GM19397 (cell line): ENCODE measurements at regions not wholly inside any gene's neighbourhood (a gene's known extent, or its start where the extent isn't known, plus 50 kb on each side); places are given as distances from the start of the nearest gene placed in this dataset.
A peak's percentile ranks its signal among the peaks of the same experiment; 100 is the strongest.
"Not testable (repeated sequence)": the region's sequence is repeated elsewhere in the genome, so short reads cannot be mapped to it uniquely, and the experiment has no call there.

Source experiments
- ATAC-seq: cut with Tn5 transposase; IDR thresholded peaks from one replicate; pipeline ENCODE4 v1.9.1; 2021; ENCODE audit warnings: mild to moderate bottlenecking, moderate library complexity; ENCODE audit not compliant: unreplicated experiment

- no peak for ATAC-seq
Measured at GRCh38 chr5:154653764-154654485, 101.3 kb upstream of the LARP1 start.

- no peak for ATAC-seq
Measured at GRCh38 chr5:154653418-154653763, 101.8 kb upstream of the LARP1 start.

DNA sequence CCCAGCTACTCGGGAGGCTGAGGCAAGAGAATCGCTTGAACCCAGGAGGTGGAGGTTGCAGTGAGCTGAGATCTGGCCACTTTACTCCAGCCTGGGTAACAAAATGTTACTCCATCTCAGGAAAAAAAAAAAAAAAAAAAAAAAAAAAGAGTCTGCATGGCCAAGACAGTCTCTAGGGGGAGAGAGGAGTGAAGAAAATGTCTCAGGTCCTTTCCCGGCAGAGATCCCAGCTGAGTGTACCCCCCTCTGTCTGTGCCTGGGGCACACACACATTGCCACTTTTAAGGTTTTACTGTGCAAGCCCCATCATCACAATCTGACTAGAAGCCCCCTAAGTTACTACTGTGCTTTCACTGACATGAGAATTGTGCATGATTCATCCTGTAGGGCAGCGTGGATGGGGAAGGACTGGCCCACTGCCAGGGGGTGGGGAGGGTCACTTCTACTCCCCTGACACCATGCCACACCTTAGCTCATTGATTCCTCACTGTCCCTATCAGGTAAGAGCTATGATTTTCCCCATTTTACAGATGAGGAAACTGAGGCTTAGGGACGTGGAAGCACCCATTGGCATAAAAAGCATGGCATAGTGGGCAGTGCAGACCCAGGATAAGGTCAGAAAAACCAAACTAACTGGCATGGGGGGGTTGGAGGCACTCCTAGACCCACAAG is 102.3 kb upstream of the LARP1 start:
- ATAC-seq, result no peak

- not testable (repeated sequence) for ATAC-seq
Measured at GRCh38 chr5:154651795-154652194, 103.4 kb upstream of the LARP1 start.

GRCh38 chr5:154648706-154649105 is 106.5 kb upstream of the LARP1 start:
- ATAC-seq, result no peak

- ATAC-seq, result no peak
Measured at GRCh38 chr5:154648229-154648628, 106.9 kb upstream of the LARP1 start.

DNA sequence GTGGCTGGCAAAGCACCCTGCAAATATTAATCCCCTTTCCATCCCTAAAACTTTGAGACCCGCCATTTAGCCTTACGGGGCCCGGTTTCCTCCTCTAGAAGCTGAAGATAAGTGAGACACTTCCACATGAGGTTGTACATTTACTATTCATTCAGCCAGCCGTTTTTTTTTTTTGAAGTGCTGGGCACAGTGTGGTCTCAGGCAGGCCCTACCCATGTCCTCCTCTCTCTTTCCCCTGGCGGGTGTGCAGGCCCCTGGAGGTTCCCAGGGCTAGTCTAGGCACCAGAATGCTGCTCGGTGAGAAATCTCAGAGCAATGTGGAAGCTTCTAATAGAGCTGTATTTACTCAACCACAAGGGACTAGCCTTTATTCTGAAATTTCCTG is 107.4 kb upstream of the LARP1 start:
- no peak for ATAC-seq

DNA sequence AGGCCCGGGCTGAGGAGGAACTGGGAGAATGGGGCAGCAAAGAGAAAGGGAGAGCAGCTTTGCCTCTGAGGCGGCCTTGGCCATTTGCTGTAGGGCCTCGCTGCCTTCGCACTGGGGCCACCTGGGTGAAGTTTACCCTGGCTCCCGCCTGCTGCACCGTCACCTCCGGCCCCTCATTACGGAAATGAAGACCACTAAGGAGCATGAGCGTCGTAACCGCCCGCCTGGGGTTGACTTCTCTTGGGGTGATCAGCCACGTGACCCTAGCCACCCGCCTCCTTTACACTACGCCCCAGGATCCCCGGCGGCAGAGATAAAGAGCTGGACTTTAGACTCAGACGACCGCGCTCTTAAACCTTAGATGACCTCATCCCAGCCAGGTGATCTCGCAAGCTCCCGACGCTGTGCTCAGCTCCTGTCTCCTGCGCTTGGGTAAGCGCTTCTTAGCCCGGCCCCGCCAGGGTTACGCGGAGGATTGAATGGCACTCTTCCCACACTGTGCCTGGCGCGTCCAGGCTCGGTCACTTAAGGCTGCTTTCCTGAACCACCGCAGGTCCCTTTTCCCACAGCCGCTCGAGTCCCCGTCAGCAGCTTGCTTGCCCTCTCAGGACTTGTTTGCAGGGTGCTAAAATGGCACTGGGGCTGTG is 107.9 kb upstream of the LARP1 start:
- peak; percentile 79 for ATAC-seq

DNA sequence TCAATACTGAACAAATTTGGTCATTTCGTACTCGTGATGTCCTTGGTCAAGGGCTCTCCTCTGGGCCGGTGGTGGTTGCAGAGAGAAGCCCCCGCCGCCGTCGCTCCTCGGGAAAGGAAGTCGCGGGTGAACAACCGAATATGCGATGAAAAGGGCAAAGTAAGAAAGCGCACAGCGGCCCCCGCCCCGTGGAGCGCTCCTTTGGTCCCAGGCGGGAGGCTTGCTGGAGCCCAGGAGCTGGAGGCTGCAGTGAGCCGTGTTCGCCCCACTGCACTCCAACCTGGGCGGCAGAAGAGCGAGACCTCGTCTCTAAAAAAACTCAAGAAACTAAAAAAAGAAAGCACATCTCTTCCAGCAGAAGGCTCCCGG is 108.4 kb upstream of the LARP1 start:
- no peak for ATAC-seq

DNA sequence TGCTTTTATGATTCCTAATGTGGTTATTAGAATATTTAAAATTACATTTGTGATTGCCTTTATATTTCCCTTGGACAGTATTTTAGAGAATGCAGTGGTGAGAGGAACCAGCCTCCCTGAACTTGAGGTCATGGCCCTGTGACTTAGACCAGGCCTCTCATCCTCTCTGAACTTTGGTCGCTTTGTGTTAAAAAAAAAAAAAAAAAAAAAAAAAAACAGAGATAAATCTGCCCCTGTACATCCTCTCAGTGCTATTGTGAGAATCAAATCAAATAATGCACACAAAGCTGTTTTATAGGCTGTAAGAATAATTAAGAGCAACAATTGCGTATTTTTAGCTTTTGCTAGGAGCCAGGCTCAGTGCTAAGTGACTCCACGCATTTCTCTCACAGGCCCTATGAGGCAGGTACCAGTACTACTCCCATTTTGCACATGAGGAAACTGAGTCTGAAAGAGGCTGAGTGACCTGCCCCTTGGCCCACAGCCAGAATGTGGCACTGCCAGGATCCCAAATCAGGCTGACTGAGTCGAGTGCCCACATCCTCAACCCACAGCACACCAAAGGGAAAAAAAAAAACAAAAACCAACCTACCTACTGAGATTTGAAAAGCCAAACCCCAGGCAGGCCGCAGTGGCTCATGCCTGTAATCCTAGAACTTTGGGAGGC is 110.3 kb upstream of the LARP1 start:
- no peak for ATAC-seq

DNA sequence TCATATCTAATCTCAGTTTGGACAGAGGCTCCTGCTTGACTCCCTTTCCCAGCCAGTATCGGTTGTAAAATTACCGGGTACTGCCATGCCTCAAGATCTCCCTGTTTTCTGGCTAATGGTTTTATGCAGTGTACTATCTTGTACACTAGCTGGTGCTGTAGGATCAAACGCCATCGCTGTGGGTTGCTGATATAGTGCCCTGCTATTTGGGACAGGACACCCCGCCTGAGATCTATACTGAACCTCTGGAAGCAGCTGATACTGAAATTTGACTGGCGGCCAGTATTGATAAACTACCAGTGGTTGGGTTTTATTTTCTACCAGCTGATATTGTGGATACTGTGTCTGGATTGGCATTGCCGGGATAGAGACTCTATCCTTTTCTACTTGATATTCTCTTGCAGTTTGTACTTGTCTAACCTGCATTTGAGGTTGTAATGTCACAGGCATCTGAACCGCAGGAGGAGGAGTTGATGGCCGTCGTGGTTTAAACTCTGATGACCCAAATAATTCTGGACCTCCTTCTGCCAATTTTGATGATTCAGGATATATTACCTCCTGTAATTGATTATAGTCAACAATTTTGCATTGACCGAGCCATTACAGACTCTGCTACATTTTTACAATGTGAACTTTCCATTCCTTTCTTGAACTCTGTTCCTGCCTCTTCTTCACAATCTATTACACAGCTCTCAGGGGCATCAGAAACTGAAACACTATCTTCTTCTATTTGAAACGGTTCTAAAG is 112.5 kb upstream of the LARP1 start:
- no peak for ATAC-seq

GRCh38 chr5:154640213-154640831 is 114.9 kb upstream of the LARP1 start:
- not testable (repeated sequence) for ATAC-seq

- not testable (repeated sequence) for ATAC-seq
Measured at GRCh38 chr5:154636786-154637185, 118.4 kb upstream of the LARP1 start.

DNA sequence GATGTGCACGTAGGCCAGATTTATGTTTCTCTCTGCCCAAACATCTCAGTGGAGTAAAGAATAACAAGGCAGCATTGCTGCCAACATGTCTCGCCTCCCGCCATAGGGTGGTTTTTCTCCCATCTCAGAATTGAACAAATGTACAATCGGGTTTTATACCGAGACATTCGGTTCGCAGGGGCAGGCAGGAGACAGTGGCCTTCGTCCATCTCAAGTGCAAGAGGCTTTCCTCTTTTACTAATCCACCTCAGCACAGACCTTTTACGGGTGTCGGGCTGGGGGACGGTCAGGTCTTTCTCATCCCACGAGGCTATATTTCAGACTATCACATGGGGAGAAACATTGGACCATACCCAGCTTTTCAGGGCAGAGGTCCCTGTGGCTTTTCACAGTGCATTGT is 118.9 kb upstream of the LARP1 start:
- ATAC-seq, result not testable (repeated sequence)

- not testable (repeated sequence) for ATAC-seq
Measured at GRCh38 chr5:154633744-154634143, 121.4 kb upstream of the LARP1 start.

- no peak for ATAC-seq
Measured at GRCh38 chr5:154631141-154631540, 124.0 kb upstream of the LARP1 start.

DNA sequence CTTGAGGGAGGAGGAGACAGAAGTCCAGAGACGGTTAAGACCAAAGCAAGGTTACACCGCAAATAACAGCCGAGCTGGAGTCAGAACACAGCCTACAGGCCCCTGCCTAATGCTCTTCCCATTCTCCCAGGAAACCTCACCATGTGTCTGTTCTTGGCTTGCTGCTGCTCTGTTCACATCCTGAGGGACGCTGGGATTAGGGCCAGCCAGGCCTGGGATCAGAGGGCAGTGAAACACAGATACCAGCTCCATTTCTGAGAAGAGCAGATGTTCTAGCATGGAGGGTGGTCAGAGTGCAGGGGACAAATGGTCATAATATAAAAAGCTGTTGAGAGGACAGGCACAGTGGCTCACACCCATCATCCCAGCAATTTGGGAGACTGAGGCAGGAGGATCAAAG is 124.8 kb upstream of the LARP1 start:
- ATAC-seq, result no peak

DNA sequence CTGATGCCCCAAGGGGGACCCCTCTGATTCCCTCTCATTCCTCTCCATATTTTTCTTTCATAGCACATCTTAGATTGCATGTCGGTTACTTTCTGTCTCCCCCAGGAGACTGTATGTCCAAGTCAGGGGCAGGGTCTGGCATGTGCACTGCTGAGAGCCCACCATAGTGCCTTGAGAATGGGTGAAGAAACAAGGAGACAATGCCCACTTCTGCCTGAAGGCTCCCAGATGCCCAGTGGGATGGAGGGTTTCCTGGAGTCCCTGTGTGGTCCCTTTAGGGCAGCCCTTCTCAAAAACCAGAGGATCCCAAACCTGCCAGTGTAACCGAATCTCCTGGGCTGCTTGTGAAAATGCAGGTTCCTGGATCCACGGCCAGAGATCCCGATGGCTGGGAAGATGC is 126.5 kb upstream of the LARP1 start:
- ATAC-seq, result no peak

GRCh38 chr5:154627698-154628678 is 127.2 kb upstream of the LARP1 start:
- no peak for ATAC-seq
